PC-3 (cell line): ENCODE measurements at regions not wholly inside any gene's neighbourhood (a gene's known extent, or its start where the extent isn't known, plus 50 kb on each side); places are given as distances from the start of the nearest gene placed in this dataset.

Source experiments
- ATAC-seq: fragments of 200-7000 bp; cut with Tn5 transposase; 2 replicates; pipeline ENCODE4 v1.9.1; 2020; ENCODE audit warnings: mild to moderate bottlenecking, moderate library complexity
- BruUV-seq: library from RNA; stranded (reverse); fragments of 400-500 nt; replicated peaks from 2 replicates; lab custom pipeline; 2021; lab: Mats Ljungman, UMichigan
- CTCF ChIA-PET: fragments of 300-600 bp; sonication (Branson Sonifier 250); formaldehyde crosslinking; loops from one replicate; lab custom pipeline; 2022; ENCODE audit warnings: antibody characterized with exemption; lab: Charles Lee
- POLR2A ChIA-PET: fragments of 300-600 bp; sonication (Branson Sonifier 250); formaldehyde crosslinking; loops from one replicate; lab custom pipeline; 2022; ENCODE audit warnings: antibody characterized with exemption; ENCODE audit not compliant: unreplicated experiment; lab: Charles Lee
- DNase-seq: peaks from one replicate; pipeline ENCODE4 v3.0.0-alpha.2; 2015
- H2AFZ ChIP-seq: fragments of 300-600 bp; sonication (generic); 2 replicates; pipeline ENCODE4 v1.6.0; 2016; ENCODE audit warnings: antibody characterized with exemption, low read length
- H3F3A ChIP-seq: fragments of 300-600 bp; sonication (generic); one replicate; pipeline ENCODE4 v1.6.0; 2017; ENCODE audit warnings: antibody characterized with exemption, low read length, control low read depth, mild to moderate bottlenecking; ENCODE audit not compliant: unreplicated experiment
- H3K27ac ChIP-seq: fragments of 300-600 bp; sonication (generic); 2 replicates; pipeline ENCODE4 v1.5.1; 2016; ENCODE audit warnings: mild to moderate bottlenecking, low read length
- H3K27me3 ChIP-seq: fragments of 300-600 bp; sonication (generic); 2 replicates; pipeline ENCODE4 v1.6.1; 2016; ENCODE audit warnings: low read length, mixed read lengths
- H3K36me3 ChIP-seq: fragments of 300-600 bp; sonication (generic); 2 replicates; pipeline ENCODE4 v1.6.1; 2016; ENCODE audit warnings: low read depth, mixed run types, low read length, mixed read lengths
- H3K4me1 ChIP-seq: fragments of 300-600 bp; sonication (generic); 2 replicates; pipeline ENCODE4 v1.5.1; 2016; ENCODE audit warnings: low read length; ENCODE audit not compliant: insufficient read depth
- H3K4me2 ChIP-seq: fragments of 300-600 bp; sonication (generic); 2 replicates; pipeline ENCODE4 v1.6.0; 2016; ENCODE audit warnings: low read length
- H3K4me3 ChIP-seq: fragments of 300-600 bp; sonication (generic); 2 replicates; pipeline ENCODE4 v1.5.1; 2016; ENCODE audit warnings: mild to moderate bottlenecking, low read length, mixed read lengths
- H3K79me2 ChIP-seq: fragments of 300-600 bp; sonication (generic); 2 replicates; pipeline ENCODE4 v1.6.1; 2017; ENCODE audit warnings: low read length, mixed read lengths
- H3K9ac ChIP-seq: fragments of 300-600 bp; sonication (generic); 2 replicates; pipeline ENCODE4 v1.6.0; 2016; ENCODE audit warnings: mild to moderate bottlenecking, low read length
- H3K9me2 ChIP-seq: fragments of 300-600 bp; sonication (generic); replicated peaks from 2 replicates; pipeline ENCODE4 v1.6.1; 2016; ENCODE audit warnings: mixed run types, low read length, mixed read lengths
- H3K9me3 ChIP-seq: fragments of 300-600 bp; sonication (generic); 2 replicates; pipeline ENCODE4 v1.6.1; 2016; ENCODE audit warnings: low read length, mixed read lengths
- H4K20me1 ChIP-seq: fragments of 300-600 bp; sonication (generic); 2 replicates; pipeline ENCODE4 v1.6.1; 2016; ENCODE audit warnings: low read length, mixed read lengths
- CTCF ChIP-seq: fragments of 300-600 bp; sonication (generic); conservative IDR thresholded peaks from 2 replicates; pipeline ENCODE4 v1.5.1; 2017; ENCODE audit warnings: antibody characterized with exemption, low read depth, mild to moderate bottlenecking, low read length
- EZH2 ChIP-seq: fragments of 300-600 bp; sonication (generic); IDR thresholded peaks from one replicate; pipeline ENCODE4 v1.6.1; 2017; ENCODE audit warnings: antibody characterized with exemption, mild to moderate bottlenecking, low read length; ENCODE audit not compliant: unreplicated experiment
- EZH2phosphoT487 ChIP-seq: fragments of 300-600 bp; sonication (generic); IDR thresholded peaks from 2 replicates; pipeline ENCODE4 v1.6.1; 2018; ENCODE audit warnings: mild to moderate bottlenecking, antibody characterized with exemption, low read length, borderline replicate concordance
- intact Hi-C: fragments of 100-400 bp; cut with micrococcal nuclease; formaldehyde crosslinking; loops from 2 replicates; pipeline ENCODE4 v1.9.0; 2023

- Histone ChIP-seq H4K20me1 (no peaks in the 10 kb centered on the region), H3K27ac (no peak overlapping the region), H3K27me3 (no peaks in the 10 kb centered on the region), H3K9me3 (no peaks in the 10 kb centered on the region), H3K9ac (no peak overlapping the region), H3K36me3 (no peaks in the 10 kb centered on the region), H3K4me2 (no peak overlapping the region), H3K4me3 (no peak overlapping the region), H3K79me2 (no peaks in the 10 kb centered on the region), H2AFZ (no peak overlapping the region), H3K4me1 (no peaks in the 10 kb centered on the region), H3F3A (no peaks in the 10 kb centered on the region), H3K9me2 (no peaks in the 10 kb centered on the region)
- intact Hi-C loops, result no loop called here
- ChIA-PET CTCF (no interaction called here), POLR2A (no interaction called here)
- TF ChIP-seq EZH2phosphoT487 (no peak), CTCF (no peak), EZH2 (no peak)
- ATAC-seq, result peak; percentile 31; the same call in 1 of the 2 replicates
- BruUV-seq, result no TSS peak
- peak; percentile 19 for DNase-seq
These were observed 772.8 kb upstream of the MAN1A1 start for GRCh38 chr6:120122401-120122800.

- no peak for DNase-seq
- no peak overlapping the region for H3K9ac ChIP-seq
- no peak overlapping the region for H3K27ac ChIP-seq
- no peak for TF ChIP-seq CTCF
- no peak for TF ChIP-seq EZH2phosphoT487
- no peak for TF ChIP-seq EZH2
- H3K9me2 ChIP-seq, result no peaks in the 10 kb centered on the region
- ATAC-seq, result no peak
- no TSS peak for BruUV-seq
- no peak overlapping the region for H3K4me3 ChIP-seq
- POLR2A ChIA-PET, result no interaction called here
- H3K79me2 ChIP-seq, result no peaks in the 10 kb centered on the region
- intact Hi-C loops, result no loop called here
- no peaks in the 10 kb centered on the region for H3K36me3 ChIP-seq
- H3K4me2 ChIP-seq, result no peak overlapping the region
- H3K27me3 ChIP-seq, result no peaks in the 10 kb centered on the region
- H2AFZ ChIP-seq, result no peak overlapping the region
- no peaks in the 10 kb centered on the region for H3K4me1 ChIP-seq
- no peaks in the 10 kb centered on the region for H3F3A ChIP-seq
- no peaks in the 10 kb centered on the region for H3K9me3 ChIP-seq
- CTCF ChIA-PET, result no interaction called here
- no peaks in the 10 kb centered on the region for H4K20me1 ChIP-seq
These were observed 766.8 kb upstream of the MAN1A1 start for GRCh38 chr6:120116343-120116742.

- Histone ChIP-seq H3K9me3 (no peaks in the 10 kb centered on the region), H3K9me2 (no peaks in the 10 kb centered on the region), H4K20me1 (no peaks in the 10 kb centered on the region), H2AFZ (no peak overlapping the region), H3K27me3 (no peaks in the 10 kb centered on the region), H3K4me3 (no peak overlapping the region), H3K4me1 (no peaks in the 10 kb centered on the region), H3K79me2 (no peaks in the 10 kb centered on the region), H3K4me2 (no peak overlapping the region), H3K36me3 (no peaks in the 10 kb centered on the region), H3K9ac (no peak overlapping the region), H3K27ac (no peak overlapping the region), H3F3A (no peaks in the 10 kb centered on the region)
- TF ChIP-seq EZH2, result no peak
- TF ChIP-seq CTCF, result no peak
- TF ChIP-seq EZH2phosphoT487, result no peak
- intact Hi-C loops, result no loop called here
- POLR2A ChIA-PET, result no interaction called here
- ATAC-seq, result no peak
- CTCF ChIA-PET, result no interaction called here
- no TSS peak for BruUV-seq
- no peak for DNase-seq
These were observed 763.4 kb upstream of the MAN1A1 start for GRCh38 chr6:120112980-120113379.
